ENCODE measurements at regions not wholly inside any gene's neighbourhood (a gene's known extent, or its start where the extent isn't known, plus 50 kb on each side); places are given as distances from the start of the nearest gene placed in this dataset.

DNA sequence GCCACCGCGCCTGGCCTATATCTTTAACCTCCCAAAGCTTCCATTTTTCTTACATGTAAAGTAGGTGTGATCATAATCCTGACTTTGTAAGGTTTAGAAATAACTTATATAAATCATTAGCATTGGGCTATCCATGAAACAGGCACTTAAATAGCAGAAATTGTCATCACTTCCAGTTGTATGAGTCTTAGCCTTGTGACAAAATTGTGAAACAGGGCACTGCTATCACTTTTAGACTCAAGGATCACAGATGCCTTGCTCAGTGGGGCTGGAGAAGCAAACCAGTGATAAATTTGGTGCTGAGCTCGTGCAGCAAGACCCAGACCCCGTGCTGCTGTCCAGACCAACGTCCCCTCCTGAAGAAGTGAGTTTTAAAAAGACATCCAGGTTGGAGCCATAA, 209.7 kb downstream of the KATNAL1 start:
- Mint-ChIP-seq H3K4me1 (no peaks in the 10 kb centered on the region), H3K4me3 (no peak overlapping the region), H3K27me3 (peaks cover 13% of the 10 kb centered on the region), H3K27ac (no peak overlapping the region), H3K9me3 (ENCODE audit: insufficient read depth) (no peaks in the 10 kb centered on the region)
- no peak overlapping the region for H3K9ac ChIP-seq (ENCODE audit: low read length)
- TF ChIP-seq EZH2 (IDR thresholded peaks at IDR 0.05; ENCODE audit: borderline replicate concordance, insufficient read depth, low read depth, low read length, poor library complexity, severe bottlenecking) (no peak), CTCF (IDR thresholded peaks at IDR 0.05) (no peak)
- intact Hi-C loops (cut with micrococcal nuclease): no loop called here
- no peak overlapping the region for H2AFZ ChIP-seq (ENCODE audit: insufficient read depth, low read depth, low read length, poor library complexity, severe bottlenecking)
- no peaks in the 10 kb centered on the region for H3K9me3 ChIP-seq (ENCODE audit: control extremely low read depth in 1 of 3, control insufficient read depth in 2 of 3, insufficient read depth in 1 of 3, low read length in 2 of 3)
- CTCF ChIA-PET: no interaction called here
- no peaks in the 10 kb centered on the region for H3K36me3 ChIP-seq (replicated peaks in 1 of 2; ENCODE audit: control extremely low read depth in 1 of 2, control insufficient read depth in 1 of 2, extremely low read depth in 1 of 2, insufficient read depth in 2 of 2, low read length in 1 of 2)
- no peaks in the 10 kb centered on the region for H3K4me1 ChIP-seq (ENCODE audit: control insufficient read depth in 2 of 2, insufficient read depth in 2 of 2, low read length in 2 of 2)
- no peak overlapping the region for H3K27ac ChIP-seq (ENCODE audit: low read length in 2 of 2)
- no peaks in the 10 kb centered on the region for H3K79me2 ChIP-seq (ENCODE audit: control insufficient read depth, insufficient read depth, low read length)
- ATAC-seq (ENCODE audit: low read depth): no peak
- H4K20me1 ChIP-seq (ENCODE audit: control insufficient read depth, insufficient read depth, low read length, poor library complexity, severe bottlenecking): no peaks in the 10 kb centered on the region
- H3K4me2 ChIP-seq (replicated peaks; ENCODE audit: low read depth, low read length, poor library complexity, severe bottlenecking): no peak overlapping the region
- DNase-seq: no peak
- POLR2A ChIA-PET: no interaction called here
- no peak overlapping the region for H3K4me3 ChIP-seq (ENCODE audit: control extremely low read depth in 1 of 5, extremely low read depth in 1 of 5, insufficient read depth in 1 of 5, low read depth in 2 of 5, low read length in 4 of 5)
- 20% methylated on average over 2 of the region's 5 CpGs for WGBS (ENCODE audit: insufficient coverage)
- H3K27me3 ChIP-seq (replicated peaks in 1 of 4; ENCODE audit: control extremely low read depth in 1 of 4, control insufficient read depth in 3 of 4, insufficient read depth in 4 of 4, low read length in 3 of 4): peaks cover 0 to 3% (median 0%) of the 10 kb centered on the region in 4 experiments

GRCh38 chr13:30097089-30097488, 210.3 kb downstream of the KATNAL1 start:
- POLR2A ChIA-PET: no interaction called here
- CTCF ChIA-PET: no interaction called here

More at GRCh38 chr13:30097089-30097488, 210.3 kb downstream of the KATNAL1 start:
- Mint-ChIP-seq H3K4me1 (no peaks in the 10 kb centered on the region), H3K4me3 (no peak overlapping the region), H3K27me3 (peaks cover 16% of the 10 kb centered on the region), H3K9me3 (ENCODE audit: insufficient read depth) (no peaks in the 10 kb centered on the region), H3K27ac (no peak overlapping the region)
- Histone ChIP-seq H3K27me3 (replicated peaks in 1 of 4; ENCODE audit: control extremely low read depth in 1 of 4, control insufficient read depth in 3 of 4, insufficient read depth in 4 of 4, low read length in 3 of 4) (peaks cover 0 to 3% (median 0%) of the 10 kb centered on the region in 4 experiments), H3K4me3 (ENCODE audit: control extremely low read depth in 1 of 5, extremely low read depth in 1 of 5, insufficient read depth in 1 of 5, low read depth in 2 of 5, low read length in 4 of 5) (no peak overlapping the region), H3K9ac (ENCODE audit: low read length) (no peak overlapping the region), H3K9me3 (ENCODE audit: control extremely low read depth in 1 of 3, control insufficient read depth in 2 of 3, insufficient read depth in 1 of 3, low read length in 2 of 3) (no peaks in the 10 kb centered on the region), H3K4me2 (replicated peaks; ENCODE audit: low read depth, low read length, poor library complexity, severe bottlenecking) (no peak overlapping the region), H3K79me2 (ENCODE audit: control insufficient read depth, insufficient read depth, low read length) (no peaks in the 10 kb centered on the region), H4K20me1 (ENCODE audit: control insufficient read depth, insufficient read depth, low read length, poor library complexity, severe bottlenecking) (no peaks in the 10 kb centered on the region), H3K4me1 (ENCODE audit: control insufficient read depth in 2 of 2, insufficient read depth in 2 of 2, low read length in 2 of 2) (no peaks in the 10 kb centered on the region), H3K36me3 (replicated peaks in 1 of 2; ENCODE audit: control extremely low read depth in 1 of 2, control insufficient read depth in 1 of 2, extremely low read depth in 1 of 2, insufficient read depth in 2 of 2, low read length in 1 of 2) (no peaks in the 10 kb centered on the region), H2AFZ (ENCODE audit: insufficient read depth, low read depth, low read length, poor library complexity, severe bottlenecking) (no peak overlapping the region), H3K27ac (ENCODE audit: low read length in 2 of 2) (no peak overlapping the region)
- intact Hi-C loops (cut with micrococcal nuclease): no loop called here
- DNase-seq (no peak), ATAC-seq (ENCODE audit: low read depth) (no peak)
- TF ChIP-seq EZH2 (IDR thresholded peaks at IDR 0.05; ENCODE audit: borderline replicate concordance, insufficient read depth, low read depth, low read length, poor library complexity, severe bottlenecking) (no peak), CTCF (IDR thresholded peaks at IDR 0.05) (no peak)
- WGBS (ENCODE audit: insufficient coverage): 40% methylated on average over 1 of the region's 5 CpGs

All from B cell (primary cell).